ENCODE measurements at regions not wholly inside any gene's neighbourhood (a gene's known extent, or its start where the extent isn't known, plus 50 kb on each side); places are given as distances from the start of the nearest gene placed in this dataset.

DNA sequence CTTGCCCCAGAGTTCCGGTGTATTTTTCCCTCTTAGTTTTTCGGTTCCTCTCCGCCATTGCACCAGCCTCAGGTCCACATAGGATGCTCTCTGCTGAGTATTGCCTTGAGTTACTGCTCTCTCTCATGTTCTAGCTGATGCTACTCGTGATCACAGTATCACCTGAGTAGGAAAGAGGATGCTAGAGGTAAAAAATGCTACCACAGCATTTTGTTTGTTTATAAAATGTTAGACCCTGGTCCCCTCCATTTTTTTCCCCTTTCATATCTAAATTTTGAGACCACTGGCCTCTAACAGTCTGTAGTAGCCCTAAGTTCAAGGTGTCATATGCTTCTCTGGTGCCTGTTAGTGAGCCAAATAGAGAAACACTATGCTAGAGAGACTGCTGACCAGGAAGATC, 175.5 kb downstream of the OR2B2 start:
- Mint-ChIP-seq H3K4me3 (ENCODE audit: unreplicated experiment) (no peak overlapping the region), H3K27ac (ENCODE audit: unreplicated experiment) (no peak overlapping the region), H3K4me1 (ENCODE audit: low read depth, unreplicated experiment) (no peaks in the 10 kb centered on the region), H3K9me3 (ENCODE audit: unreplicated experiment) (no peaks in the 10 kb centered on the region), H3K27me3 (ENCODE audit: insufficient read depth, unreplicated experiment) (no peaks in the 10 kb centered on the region), H3K36me3 (ENCODE audit: insufficient read depth, unreplicated experiment) (no peaks in the 10 kb centered on the region)
- ChIA-PET CTCF (no interaction called here), POLR2A (no interaction called here)
- no TSS peak for BruUV-seq (replicated peaks)
- no peaks in the 10 kb centered on the region for H3K36me3 ChIP-seq (ENCODE audit: control insufficient read depth, insufficient read depth, low read length)
- intact Hi-C loops (cut with micrococcal nuclease; ENCODE audit: unreplicated experiment) = no loop called here
- no peak for DNase-seq
- no peaks in the 10 kb centered on the region for H3K9me3 ChIP-seq
- H3K4me3 ChIP-seq (ENCODE audit: low read depth, low read length) = no peak overlapping the region
- TF ChIP-seq CTCF (IDR thresholded peaks at IDR 0.05; ENCODE audit: insufficient read depth in 1 of 2, low read depth in 1 of 2, low read length in 1 of 2, severe bottlenecking in 1 of 2, unreplicated experiment in 1 of 2) = no peak
- no peaks in the 10 kb centered on the region for H3K27me3 ChIP-seq (replicated peaks; ENCODE audit: control insufficient read depth, insufficient read depth, low read length)
- H3K4me1 ChIP-seq = no peaks in the 10 kb centered on the region

GRCh38 chr6:27728442-27728841, 183.8 kb downstream of the OR2B2 start:
- Mint-ChIP-seq H3K27ac (ENCODE audit: unreplicated experiment) (no peak overlapping the region), H3K4me1 (ENCODE audit: low read depth, unreplicated experiment) (peaks cover 10% of the 10 kb centered on the region), H3K36me3 (ENCODE audit: insufficient read depth, unreplicated experiment) (no peaks in the 10 kb centered on the region), H3K27me3 (ENCODE audit: insufficient read depth, unreplicated experiment) (no peaks in the 10 kb centered on the region), H3K9me3 (ENCODE audit: unreplicated experiment) (no peaks in the 10 kb centered on the region), H3K4me3 (ENCODE audit: unreplicated experiment) (no peak overlapping the region)
- no peaks in the 10 kb centered on the region for H3K36me3 ChIP-seq (ENCODE audit: control insufficient read depth, insufficient read depth, low read length)
- no peak for DNase-seq
- no peaks in the 10 kb centered on the region for H3K9me3 ChIP-seq
- POLR2A ChIA-PET = no interaction called here
- intact Hi-C loops (cut with micrococcal nuclease; ENCODE audit: unreplicated experiment) = no loop called here
- H3K4me1 ChIP-seq = 0 out of 2 replicates have a peak, but pooled peaks cover 5% of the 10 kb centered on the region
- TF ChIP-seq CTCF (IDR thresholded peaks at IDR 0.05; ENCODE audit: insufficient read depth in 1 of 2, low read depth in 1 of 2, low read length in 1 of 2, severe bottlenecking in 1 of 2, unreplicated experiment in 1 of 2) = no peak
- H3K4me3 ChIP-seq (ENCODE audit: low read depth, low read length) = no peak overlapping the region
- CTCF ChIA-PET = no interaction called here
- no peaks in the 10 kb centered on the region for H3K27me3 ChIP-seq (replicated peaks; ENCODE audit: control insufficient read depth, insufficient read depth, low read length)
- no TSS peak for BruUV-seq (replicated peaks)

- ChIA-PET POLR2A (no interaction called here), CTCF (no interaction called here)
- Mint-ChIP-seq H3K4me1 (ENCODE audit: low read depth, unreplicated experiment) (peaks cover 10% of the 10 kb centered on the region), H3K36me3 (ENCODE audit: insufficient read depth, unreplicated experiment) (no peaks in the 10 kb centered on the region), H3K9me3 (ENCODE audit: unreplicated experiment) (no peaks in the 10 kb centered on the region), H3K27me3 (ENCODE audit: insufficient read depth, unreplicated experiment) (no peaks in the 10 kb centered on the region), H3K4me3 (ENCODE audit: unreplicated experiment) (no peak overlapping the region), H3K27ac (ENCODE audit: unreplicated experiment) (no peak overlapping the region)
- intact Hi-C loops (cut with micrococcal nuclease; ENCODE audit: unreplicated experiment) = no loop called here
- BruUV-seq (replicated peaks) = no TSS peak
- 0 out of 2 replicates have a peak, but pooled peaks cover 5% of the 10 kb centered on the region for H3K4me1 ChIP-seq
- H3K9me3 ChIP-seq = no peaks in the 10 kb centered on the region
- no peaks in the 10 kb centered on the region for H3K36me3 ChIP-seq (ENCODE audit: control insufficient read depth, insufficient read depth, low read length)
- H3K4me3 ChIP-seq (ENCODE audit: low read depth, low read length) = no peak overlapping the region
- TF ChIP-seq CTCF (IDR thresholded peaks at IDR 0.05; ENCODE audit: insufficient read depth in 1 of 2, low read depth in 1 of 2, low read length in 1 of 2, severe bottlenecking in 1 of 2, unreplicated experiment in 1 of 2) = no peak
- no peak for DNase-seq
- H3K27me3 ChIP-seq (replicated peaks; ENCODE audit: control insufficient read depth, insufficient read depth, low read length) = no peaks in the 10 kb centered on the region
These were observed 185.6 kb downstream of the OR2B2 start for GRCh38 chr6:27726619-27727023.
